Astrocyte (in vitro differentiated cells and primary cell): ENCODE measurements at regions not wholly inside any gene's neighbourhood (a gene's known extent, or its start where the extent isn't known, plus 50 kb on each side); places are given as distances from the start of the nearest gene placed in this dataset.

ENCODE experiments used
- EZH2 ChIP-seq: IDR thresholded peaks from 2 replicates; pipeline ENCODE4 v1.6.1; 2012; ENCODE audit warnings: mild to moderate bottlenecking, low read length, inconsistent platforms; ENCODE audit not compliant: insufficient read depth
- TF ChIP-seq, protein P1 (sequence below): IDR thresholded peaks from 2 replicates; pipeline ENCODE4 v1.5.1; 2011; ENCODE audit warnings: low read depth, mild to moderate bottlenecking, inconsistent platforms, low read length, moderate library complexity; ENCODE audit not compliant: insufficient read depth

DNA sequence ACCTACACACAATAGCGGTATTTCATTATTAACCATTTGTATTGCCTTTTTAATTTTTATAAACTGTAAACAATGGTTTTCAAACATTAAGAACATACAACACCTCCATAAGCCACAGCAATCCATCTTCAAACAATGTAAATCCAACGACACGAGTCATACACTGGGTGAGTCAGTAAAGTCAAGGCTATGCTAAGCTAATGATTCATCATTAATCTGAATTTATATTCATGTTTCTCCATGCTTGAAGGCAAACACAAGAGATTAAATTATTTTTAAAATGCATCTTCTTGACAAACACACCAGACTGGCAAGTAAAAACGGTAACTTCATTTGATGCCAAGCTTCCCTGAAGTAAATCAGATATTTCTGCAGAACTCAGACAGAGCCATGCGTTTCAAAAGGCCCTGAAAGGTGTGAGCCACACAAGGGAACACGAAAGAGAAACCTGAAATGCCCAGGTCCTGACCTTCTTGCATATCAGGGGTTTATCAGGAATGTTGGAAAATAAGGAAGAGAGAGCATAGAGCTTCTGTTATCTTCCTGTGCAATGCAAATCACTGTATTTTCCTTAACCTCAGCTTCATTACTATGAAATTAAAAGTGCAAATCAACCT lies 162.5 kb downstream of the ALDH8A1 start:
- TF ChIP-seq, protein P1, sequence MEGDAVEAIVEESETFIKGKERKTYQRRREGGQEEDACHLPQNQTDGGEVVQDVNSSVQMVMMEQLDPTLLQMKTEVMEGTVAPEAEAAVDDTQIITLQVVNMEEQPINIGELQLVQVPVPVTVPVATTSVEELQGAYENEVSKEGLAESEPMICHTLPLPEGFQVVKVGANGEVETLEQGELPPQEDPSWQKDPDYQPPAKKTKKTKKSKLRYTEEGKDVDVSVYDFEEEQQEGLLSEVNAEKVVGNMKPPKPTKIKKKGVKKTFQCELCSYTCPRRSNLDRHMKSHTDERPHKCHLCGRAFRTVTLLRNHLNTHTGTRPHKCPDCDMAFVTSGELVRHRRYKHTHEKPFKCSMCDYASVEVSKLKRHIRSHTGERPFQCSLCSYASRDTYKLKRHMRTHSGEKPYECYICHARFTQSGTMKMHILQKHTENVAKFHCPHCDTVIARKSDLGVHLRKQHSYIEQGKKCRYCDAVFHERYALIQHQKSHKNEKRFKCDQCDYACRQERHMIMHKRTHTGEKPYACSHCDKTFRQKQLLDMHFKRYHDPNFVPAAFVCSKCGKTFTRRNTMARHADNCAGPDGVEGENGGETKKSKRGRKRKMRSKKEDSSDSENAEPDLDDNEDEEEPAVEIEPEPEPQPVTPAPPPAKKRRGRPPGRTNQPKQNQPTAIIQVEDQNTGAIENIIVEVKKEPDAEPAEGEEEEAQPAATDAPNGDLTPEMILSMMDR, result no peak
- TF ChIP-seq EZH2, result no peak
